ENCODE measurements at regions not wholly inside any gene's neighbourhood (a gene's known extent, or its start where the extent isn't known, plus 50 kb on each side); places are given as distances from the start of the nearest gene placed in this dataset.
"Not testable (repeated sequence)": the region's sequence is repeated elsewhere in the genome, so short reads cannot be mapped to it uniquely, and the experiment has no call there.

- no peak for DNase-seq (ENCODE audit: low read depth in 2 of 2)
These were observed 170.3 kb upstream of the CXCR4 start for GRCh38 chr2:136288249-136288648.

- DNase-seq (ENCODE audit: low read depth in 2 of 2): no peak
These were observed 168.5 kb upstream of the CXCR4 start for GRCh38 chr2:136286423-136286822.

- no peak for DNase-seq (ENCODE audit: low read depth in 2 of 2)
These were observed 166.5 kb upstream of the CXCR4 start for GRCh38 chr2:136284226-136285119.

- no peak for DNase-seq (ENCODE audit: low read depth in 2 of 2)
These were observed 164.3 kb upstream of the CXCR4 start for GRCh38 chr2:136282251-136282650.

GRCh38 chr2:136281281-136282114 is 163.5 kb upstream of the CXCR4 start:
- DNase-seq (ENCODE audit: low read depth in 2 of 2): peak in 1 of 2 donors; percentile 10

- DNase-seq (ENCODE audit: low read depth in 2 of 2): not testable (repeated sequence)
These were observed 148.4 kb upstream of the CXCR4 start for GRCh38 chr2:136266346-136266745.

GRCh38 chr2:136259551-136259950 is 141.6 kb upstream of the CXCR4 start:
- no peak for DNase-seq (ENCODE audit: low read depth in 2 of 2)

GRCh38 chr2:136257893-136258292 is 139.9 kb upstream of the CXCR4 start:
- no peak for DNase-seq (ENCODE audit: low read depth in 2 of 2)

GRCh38 chr2:136255648-136256461 is 137.9 kb upstream of the CXCR4 start:
- DNase-seq (ENCODE audit: low read depth in 2 of 2): no peak

- no peak for DNase-seq (ENCODE audit: low read depth in 2 of 2)
These were observed 137.2 kb upstream of the CXCR4 start for GRCh38 chr2:136255127-136255526.

GRCh38 chr2:136254681-136255080 is 136.7 kb upstream of the CXCR4 start:
- no peak for DNase-seq (ENCODE audit: low read depth in 2 of 2)

GRCh38 chr2:136253288-136254004 is 135.5 kb upstream of the CXCR4 start:
- no peak for DNase-seq (ENCODE audit: low read depth in 2 of 2)

- DNase-seq (ENCODE audit: low read depth in 2 of 2): no peak
These were observed 134.1 kb upstream of the CXCR4 start for GRCh38 chr2:136251885-136252585.

GRCh38 chr2:136251197-136251884 is 133.4 kb upstream of the CXCR4 start:
- no peak for DNase-seq (ENCODE audit: low read depth in 2 of 2)

GRCh38 chr2:136250131-136250530 is 132.2 kb upstream of the CXCR4 start:
- no peak for DNase-seq (ENCODE audit: low read depth in 2 of 2)

GRCh38 chr2:136248907-136249306 is 131.0 kb upstream of the CXCR4 start:
- no peak for DNase-seq (ENCODE audit: low read depth in 2 of 2)

- no peak for DNase-seq (ENCODE audit: low read depth in 2 of 2)
These were observed 130.3 kb upstream of the CXCR4 start for GRCh38 chr2:136248242-136248641.

- no peak for DNase-seq (ENCODE audit: low read depth in 2 of 2)
These were observed 129.4 kb upstream of the CXCR4 start for GRCh38 chr2:136247204-136247950.

- no peak for DNase-seq (ENCODE audit: low read depth in 2 of 2)
These were observed 128.2 kb upstream of the CXCR4 start for GRCh38 chr2:136246086-136246669.

Data from stimulated activated CD4-positive, alpha-beta T cell treated with anti-CD3 and anti-CD28 coated beads, Interleukin-1b, Interleukin-23, amount 100 ng/mL, for 4 hours (primary cell).